OCI-LY1 (cell line): ENCODE measurements at regions not wholly inside any gene's neighbourhood (a gene's known extent, or its start where the extent isn't known, plus 50 kb on each side); places are given as distances from the start of the nearest gene placed in this dataset.

Experiments used
- H2AFZ ChIP-seq: fragments of 200-600 bp; sonication (generic), shearing (Covaris generic); 2 replicates; pipeline ENCODE4 v1.6.0; 2014; ENCODE audit warnings: antibody characterized with exemption, mild to moderate bottlenecking, low read length
- H3F3A ChIP-seq: fragments of 200-600 bp; sonication (generic), shearing (Covaris generic); 2 replicates; pipeline ENCODE4 v1.6.0; 2014; ENCODE audit warnings: mild to moderate bottlenecking, antibody characterized with exemption, low read length, moderate library complexity; ENCODE audit not compliant: insufficient read depth
- H3K27ac ChIP-seq: fragments of 200-600 bp; sonication (generic); 2 replicates; pipeline ENCODE4 v1.5.1; 2014; ENCODE audit warnings: low read length, mixed run types, mild to moderate bottlenecking, low read depth; ENCODE audit not compliant: poor library complexity, severe bottlenecking
- H3K27me3 ChIP-seq: fragments of 200-600 bp; sonication (generic); 2 replicates; pipeline ENCODE4 v1.6.0; 2014; ENCODE audit warnings: antibody characterized with exemption, mild to moderate bottlenecking, low read length, moderate library complexity; ENCODE audit not compliant: insufficient read depth
- H3K36me3 ChIP-seq: fragments of 200-600 bp; sonication (generic); 2 replicates; pipeline ENCODE4 v1.6.1; 2014; ENCODE audit warnings: mild to moderate bottlenecking, antibody characterized with exemption, low read length, moderate library complexity, mixed read lengths; ENCODE audit not compliant: insufficient read depth
- H3K4me1 ChIP-seq: fragments of 200-600 bp; sonication (generic); 2 replicates; pipeline ENCODE4 v1.5.1; 2014; ENCODE audit warnings: mild to moderate bottlenecking, low read length, moderate library complexity; ENCODE audit not compliant: insufficient read depth, severe bottlenecking
- H3K4me2 ChIP-seq: fragments of 200-600 bp; sonication (generic), shearing (Covaris generic); 2 replicates; pipeline ENCODE4 v1.6.1; 2014; ENCODE audit warnings: low read length
- H3K4me3 ChIP-seq: fragments of 200-600 bp; sonication (generic); 2 replicates; pipeline ENCODE4 v1.5.1; 2014; ENCODE audit warnings: low read length, low read depth, mild to moderate bottlenecking, mixed read lengths; ENCODE audit not compliant: poor library complexity, severe bottlenecking
- H3K79me2 ChIP-seq: fragments of 200-600 bp; shearing (Covaris generic); 2 replicates; pipeline ENCODE4 v1.6.1; 2016; ENCODE audit warnings: mixed run types, low read length, mixed read lengths; ENCODE audit not compliant: insufficient read depth
- H3K9ac ChIP-seq: fragments of 200-600 bp; sonication (generic), shearing (Covaris generic); 2 replicates; pipeline ENCODE4 v1.6.1; 2014; ENCODE audit warnings: mild to moderate bottlenecking, low read length, mixed read lengths
- H3K9me2 ChIP-seq: fragments of 200-600 bp; sonication (generic), shearing (Covaris generic); 2 replicates; pipeline ENCODE4 v1.6.1; 2014; ENCODE audit warnings: low read depth, mild to moderate bottlenecking, low read length, mixed read lengths
- H3K9me3 ChIP-seq: fragments of 200-600 bp; shearing (Covaris generic); 2 replicates; pipeline ENCODE4 v1.6.1; 2014; ENCODE audit warnings: low read length, mixed read lengths
- H4K20me1 ChIP-seq: fragments of 200-600 bp; sonication (generic), shearing (Covaris generic); 2 replicates; pipeline ENCODE4 v1.6.0; 2016; ENCODE audit warnings: mild to moderate bottlenecking, low read length; ENCODE audit not compliant: insufficient read depth
- CTCF ChIP-seq: fragments of 200-600 bp; sonication (generic), shearing (Covaris generic); IDR thresholded peaks from 2 replicates; pipeline ENCODE4 v1.5.1; 2017; ENCODE audit warnings: mild to moderate bottlenecking, antibody characterized with exemption, low read length, moderate library complexity, mixed read lengths
- EZH2 ChIP-seq: fragments of 200-600 bp; sonication (generic), shearing (Covaris generic); IDR thresholded peaks from 2 replicates; pipeline ENCODE4 v1.8.0; 2017; ENCODE audit warnings: borderline replicate concordance, mixed run types, mild to moderate bottlenecking, antibody characterized with exemption, low read length, moderate library complexity, mixed read lengths

DNA sequence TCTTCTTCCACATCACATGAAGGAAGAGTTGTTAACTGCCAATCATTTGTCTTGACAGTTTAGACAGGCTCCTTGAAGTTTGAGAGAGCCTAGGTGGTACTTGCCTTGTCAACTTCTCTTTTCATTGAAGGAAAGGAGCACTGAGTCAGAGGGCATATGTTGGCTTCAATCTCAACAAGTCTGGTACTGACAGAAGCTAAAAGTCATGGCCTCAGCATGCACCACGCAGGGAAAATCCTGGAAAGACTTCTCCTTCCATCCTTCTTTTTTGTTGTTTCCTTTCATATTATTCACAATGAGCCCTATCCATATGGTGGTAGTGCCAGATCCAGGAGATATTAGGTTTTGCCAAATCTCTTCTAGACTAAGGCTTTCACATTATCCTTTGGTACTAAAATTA lies 1272.5 kb downstream of the ROBO1 start:
- no peak overlapping the region for H2AFZ ChIP-seq

GRCh38 chr3:78496501-78496900 lies 1271.3 kb downstream of the ROBO1 start:
- Histone ChIP-seq H2AFZ (no peak overlapping the region), H3K4me2 (no peak overlapping the region), H3K79me2 (no peaks in the 10 kb centered on the region), H3K4me3 (no peak overlapping the region), H3K36me3 (no peaks in the 10 kb centered on the region), H4K20me1 (no peaks in the 10 kb centered on the region), H3K27ac (no peak overlapping the region), H3K9ac (no peak overlapping the region), H3K4me1 (no peaks in the 10 kb centered on the region), H3F3A (no peaks in the 10 kb centered on the region), H3K9me2 (no peaks in the 10 kb centered on the region), H3K27me3 (no peaks in the 10 kb centered on the region), H3K9me3 (no peaks in the 10 kb centered on the region)
- TF ChIP-seq CTCF: no peak
- TF ChIP-seq EZH2: no peak

More for the DNA sequence above, 1272.5 kb downstream of the ROBO1 start:
- no peaks in the 10 kb centered on the region for H3K9me2 ChIP-seq
- H3K36me3 ChIP-seq: no peaks in the 10 kb centered on the region
- H3K4me3 ChIP-seq: no peak overlapping the region
- H3K27me3 ChIP-seq: no peaks in the 10 kb centered on the region
- H3K4me1 ChIP-seq: no peaks in the 10 kb centered on the region
- no peaks in the 10 kb centered on the region for H4K20me1 ChIP-seq
- H3K4me2 ChIP-seq: no peak overlapping the region
- TF ChIP-seq CTCF (no peak), EZH2 (no peak)
- H3K9ac ChIP-seq: no peak overlapping the region
- no peaks in the 10 kb centered on the region for H3K79me2 ChIP-seq
- H3F3A ChIP-seq: no peaks in the 10 kb centered on the region
- no peak overlapping the region for H3K27ac ChIP-seq
- no peaks in the 10 kb centered on the region for H3K9me3 ChIP-seq

- no peaks in the 10 kb centered on the region for H4K20me1 ChIP-seq
- no peak for TF ChIP-seq CTCF
- TF ChIP-seq EZH2: no peak
- no peaks in the 10 kb centered on the region for H3K27me3 ChIP-seq
- H3K9me3 ChIP-seq: no peaks in the 10 kb centered on the region
- no peak overlapping the region for H3K4me2 ChIP-seq
- no peak overlapping the region for H3K27ac ChIP-seq
- H3K36me3 ChIP-seq: no peaks in the 10 kb centered on the region
- no peaks in the 10 kb centered on the region for H3K9me2 ChIP-seq
- H3K79me2 ChIP-seq: no peaks in the 10 kb centered on the region
- H3K4me1 ChIP-seq: no peaks in the 10 kb centered on the region
- no peak overlapping the region for H2AFZ ChIP-seq
- H3K9ac ChIP-seq: no peak overlapping the region
- no peaks in the 10 kb centered on the region for H3F3A ChIP-seq
- H3K4me3 ChIP-seq: no peak overlapping the region
Observed at GRCh38 chr3:78497021-78497420, 1270.8 kb downstream of the ROBO1 start.
